Kidney (tissue), 13 donors: ENCODE measurements at regions not wholly inside any gene's neighbourhood (a gene's known extent, or its start where the extent isn't known, plus 50 kb on each side); places are given as distances from the start of the nearest gene placed in this dataset.

Experiments used
- DNase-seq, 5 donors: peaks; one replicate each; pipeline ENCODE4 v3.0.0-alpha.2; 2013 to 2020
- FAIRE-seq: peaks from 2 replicates; lab custom pipeline; 2012; peaks lifted over from hg19 to GRCh38; lab: Jason Lieb, UNC
- H3K27ac ChIP-seq, 2 donors: one replicate each; pipeline ENCODE4 v1.7.0; 2013; ENCODE audit warnings: low read depth in 2 of 2, low read length in 2 of 2, inconsistent platforms in 1 of 2
- H3K27me3 ChIP-seq: one replicate; pipeline ENCODE4 v1.7.1; 2013; ENCODE audit warnings: low read length, inconsistent platforms; ENCODE audit not compliant: control insufficient read depth, insufficient read depth
- H3K36me3 ChIP-seq, 3 donors: one replicate each; pipeline versions ENCODE4 v1.7.0 to v1.7.1; 2013; ENCODE audit warnings: low read length in 3 of 3, control low read depth in 1 of 3, inconsistent platforms in 1 of 3; ENCODE audit not compliant: insufficient read depth in 3 of 3, control insufficient read depth in 2 of 3
- H3K4me1 ChIP-seq, 3 donors: one replicate each; pipeline versions ENCODE4 v1.7.0 to v1.7.1; 2013; ENCODE audit warnings: low read length in 3 of 3, inconsistent platforms in 1 of 3, low read depth in 1 of 3; ENCODE audit not compliant: control insufficient read depth in 2 of 3, insufficient read depth in 2 of 3
- H3K4me3 ChIP-seq, 3 donors: one replicate each; pipeline versions ENCODE4 v1.7.0 to v1.8.1; 2013; ENCODE audit warnings: low read length in 3 of 3, control low read depth in 1 of 3, inconsistent platforms in 1 of 3
- H3K9ac ChIP-seq, 3 donors: one replicate each; pipeline versions ENCODE4 v1.7.0 to v1.7.1; 2013; ENCODE audit warnings: low read length in 3 of 3, control low read depth in 1 of 3, inconsistent platforms in 1 of 3
- H3K9me3 ChIP-seq, 3 donors: one replicate each; pipeline versions ENCODE4 v1.7.0 to v1.7.1; 2013; ENCODE audit warnings: low read length in 3 of 3, control low read depth in 1 of 3, inconsistent platforms in 1 of 3; ENCODE audit not compliant: control insufficient read depth in 2 of 3, insufficient read depth in 1 of 3
- CTCF ChIP-seq: IDR thresholded peaks from 3 replicates; pipeline ENCODE4 v1.5.1; 2012; ENCODE audit warnings: mild to moderate bottlenecking, moderate library complexity, borderline replicate concordance; ENCODE audit not compliant: insufficient read depth; ENCODE audit errors: extremely low read depth
- intact Hi-C: fragments of 100-400 bp; cut with DNase I; formaldehyde crosslinking; loops from one replicate; pipeline ENCODE4 v1.11.1; 2022
- donor health status: control.
- donor health status: control.
- donor health status: control.
- donor health status: control.
- donor health status: control.
- donor health status: DM: yes; HTN: yes; CAD: no.
- donor health status: Normal renal cell carcinoma (clear cell type).

DNA sequence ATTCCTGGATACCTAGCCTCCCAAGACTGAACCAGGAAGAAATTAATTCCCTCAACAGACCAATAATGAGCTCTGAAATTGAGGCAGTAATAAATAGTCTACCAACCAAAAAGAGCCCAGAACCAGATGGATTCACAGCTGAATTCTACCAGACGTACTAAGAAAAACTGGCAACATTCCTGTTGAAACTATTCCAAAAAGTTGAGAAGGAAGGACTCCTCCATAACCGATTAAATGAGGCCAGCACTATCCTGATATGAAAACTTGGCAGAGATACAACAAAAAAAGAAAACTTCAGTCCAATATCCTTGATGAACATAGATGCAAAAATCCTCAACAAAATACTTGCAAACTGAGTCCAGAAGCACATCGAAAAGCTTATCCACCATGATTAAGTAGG, 392.5 kb upstream of the GRAMD2B start:
- Histone ChIP-seq H3K4me3 (no peak overlapping the region), H3K36me3 (no peaks in the 10 kb centered on the region), H3K9me3 (peaks cover 0 to 10% (median 3%) of the 10 kb centered on the region in 3 donors), H3K4me1 (no peaks in the 10 kb centered on the region), H3K27ac (no peak overlapping the region), H3K9ac (no peak overlapping the region), H3K27me3 (no peaks in the 10 kb centered on the region)
- no peak for TF ChIP-seq CTCF
- DNase-seq (no peak), FAIRE-seq (no peak)
- intact Hi-C loops, result no loop called here

DNA sequence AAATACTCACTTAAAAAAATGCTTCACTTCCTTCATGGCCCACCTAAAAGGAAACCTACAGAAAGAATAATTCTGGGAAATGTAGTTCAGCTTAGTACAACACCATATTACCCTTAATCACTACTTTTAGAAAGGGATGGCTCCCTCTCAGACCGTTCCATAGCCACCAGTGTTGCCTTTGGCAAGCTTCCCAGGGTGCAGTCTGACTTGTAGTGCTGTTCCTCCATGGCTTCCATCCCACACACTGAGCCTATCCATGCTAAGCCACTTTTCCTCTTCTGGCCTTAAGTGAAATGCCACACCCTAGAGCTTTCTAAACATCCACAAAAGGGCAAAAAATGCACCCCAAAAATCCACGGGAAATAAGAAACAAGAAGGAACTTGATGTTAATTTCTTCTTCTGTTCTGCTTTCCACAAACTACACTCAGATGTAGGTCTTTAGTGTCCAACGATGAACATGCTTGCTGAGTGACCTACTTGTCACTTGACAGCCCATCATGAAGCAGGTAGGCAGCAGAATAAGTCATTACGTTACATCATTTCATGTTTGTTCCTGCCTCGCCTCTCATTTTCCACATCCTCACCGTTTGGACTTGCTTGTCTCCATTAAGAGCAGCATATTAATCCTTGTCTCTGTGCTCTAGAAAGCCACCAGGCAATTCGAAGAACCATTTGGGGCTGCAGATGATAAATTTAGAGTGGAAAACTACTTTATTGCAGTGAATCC, 391.1 kb upstream of the GRAMD2B start:
- no peak for FAIRE-seq

GRCh38 chr5:126043688-126044087, 379.5 kb upstream of the GRAMD2B start:
- Histone ChIP-seq H3K9ac (no peak overlapping the region), H3K27me3 (no peaks in the 10 kb centered on the region), H3K4me1 (no peaks in the 10 kb centered on the region), H3K27ac (no peak overlapping the region), H3K9me3 (no peaks in the 10 kb centered on the region), H3K4me3 (no peak overlapping the region), H3K36me3 (no peaks in the 10 kb centered on the region)
- no peak for FAIRE-seq
- no peak for TF ChIP-seq CTCF
- DNase-seq, result no peak
- intact Hi-C loops, result no loop called here

More for the DNA sequence above, 391.1 kb upstream of the GRAMD2B start:
- Histone ChIP-seq H3K9ac (no peak overlapping the region), H3K9me3 (peaks cover 0 to 10% (median 3%) of the 10 kb centered on the region in 3 donors), H3K27ac (no peak overlapping the region), H3K27me3 (no peaks in the 10 kb centered on the region), H3K4me3 (no peak overlapping the region), H3K4me1 (no peaks in the 10 kb centered on the region), H3K36me3 (no peaks in the 10 kb centered on the region)
- no peak for TF ChIP-seq CTCF
- intact Hi-C loops, result no loop called here
- peak in 1 of 5 donors; percentile 82 for DNase-seq
